ENCODE measurements at regions not wholly inside any gene's neighbourhood (a gene's known extent, or its start where the extent isn't known, plus 50 kb on each side); places are given as distances from the start of the nearest gene placed in this dataset.
"Not testable (repeated sequence)": the region's sequence is repeated elsewhere in the genome, so short reads cannot be mapped to it uniquely, and the experiment has no call there.

GRCh38 chr5:174644923-174645322, 79.5 kb upstream of the MSX2 start:
- no peak overlapping the region for H3K27ac Mint-ChIP-seq
- H3K36me3 Mint-ChIP-seq, result no peaks in the 10 kb centered on the region
- peaks cover 2 to 8% (median 5%) of the 10 kb centered on the region in 3 donors for H3K27me3 Mint-ChIP-seq (ENCODE audit: low read depth in 3 of 3)
- DNase-seq, result no peak
- peaks cover 0 to 3% (median 0%) of the 10 kb centered on the region in 6 donors for H3K9me3 Mint-ChIP-seq
- no peaks in the 10 kb centered on the region for H3K4me1 Mint-ChIP-seq
- H3K4me3 Mint-ChIP-seq, result no peak overlapping the region

- Mint-ChIP-seq H3K9me3 (peaks cover 0 to 3% (median 0%) of the 10 kb centered on the region in 6 donors), H3K27ac (no peak overlapping the region), H3K4me3 (no peak overlapping the region), H3K4me1 (no peaks in the 10 kb centered on the region), H3K27me3 (ENCODE audit: low read depth in 3 of 3) (peaks cover 2 to 8% (median 5%) of the 10 kb centered on the region in 3 donors), H3K36me3 (no peaks in the 10 kb centered on the region)
- DNase-seq, result no peak
Measured at GRCh38 chr5:174645677-174646076, 78.7 kb upstream of the MSX2 start.

GRCh38 chr5:174648618-174649017, 75.8 kb upstream of the MSX2 start:
- not testable (repeated sequence) for DNase-seq; H3K27ac Mint-ChIP-seq; H3K9me3 Mint-ChIP-seq; H3K4me3 Mint-ChIP-seq; H3K36me3 Mint-ChIP-seq; H3K27me3 Mint-ChIP-seq (ENCODE audit: low read depth in 3 of 3); H3K4me1 Mint-ChIP-seq

GRCh38 chr5:174649391-174649790, 75.0 kb upstream of the MSX2 start:
- peaks cover 0 to 7% (median 0%) of the 10 kb centered on the region in 6 donors for H3K9me3 Mint-ChIP-seq
- H3K27ac Mint-ChIP-seq, result no peak overlapping the region
- H3K27me3 Mint-ChIP-seq (ENCODE audit: low read depth in 3 of 3), result peaks cover 0 to 5% (median 3%) of the 10 kb centered on the region in 3 donors
- DNase-seq, result no peak
- H3K4me3 Mint-ChIP-seq, result no peak overlapping the region
- no peaks in the 10 kb centered on the region for H3K36me3 Mint-ChIP-seq
- no peaks in the 10 kb centered on the region for H3K4me1 Mint-ChIP-seq

GRCh38 chr5:174654442-174654841, 69.9 kb upstream of the MSX2 start:
- Mint-ChIP-seq H3K27me3 (ENCODE audit: low read depth in 3 of 3) (peaks cover 0 to 2% (median under 1%) of the 10 kb centered on the region in 3 donors), H3K9me3 (peaks cover 0 to 4% (median 0%) of the 10 kb centered on the region in 6 donors), H3K27ac (no peak overlapping the region), H3K36me3 (no peaks in the 10 kb centered on the region), H3K4me1 (no peaks in the 10 kb centered on the region), H3K4me3 (no peak overlapping the region)
- DNase-seq, result no peak

- H3K9me3 Mint-ChIP-seq, result peaks cover 0 to 4% (median 0%) of the 10 kb centered on the region in 6 donors
- no peak overlapping the region for H3K27ac Mint-ChIP-seq
- peaks cover 0 to 2% (median 0%) of the 10 kb centered on the region in 3 donors for H3K27me3 Mint-ChIP-seq (ENCODE audit: low read depth in 3 of 3)
- H3K4me3 Mint-ChIP-seq, result no peak overlapping the region
- no peaks in the 10 kb centered on the region for H3K4me1 Mint-ChIP-seq
- no peaks in the 10 kb centered on the region for H3K36me3 Mint-ChIP-seq
- DNase-seq, result no peak
Measured at GRCh38 chr5:174655351-174655750, 69.0 kb upstream of the MSX2 start.

- no peak overlapping the region for H3K27ac Mint-ChIP-seq
- H3K9me3 Mint-ChIP-seq, result peaks cover 0 to 8% (median 4%) of the 10 kb centered on the region in 6 donors
- no peak for DNase-seq
- no peak overlapping the region for H3K4me3 Mint-ChIP-seq
- H3K4me1 Mint-ChIP-seq, result no peaks in the 10 kb centered on the region
- no peaks in the 10 kb centered on the region for H3K36me3 Mint-ChIP-seq
- peaks cover 0 to 7% (median 0%) of the 10 kb centered on the region in 3 donors for H3K27me3 Mint-ChIP-seq (ENCODE audit: low read depth in 3 of 3)
Measured at GRCh38 chr5:174664180-174664850, 60.1 kb upstream of the MSX2 start.

GRCh38 chr5:174665347-174665746, 59.0 kb upstream of the MSX2 start:
- Mint-ChIP-seq H3K27ac (no peak overlapping the region), H3K36me3 (no peaks in the 10 kb centered on the region), H3K4me3 (no peak overlapping the region), H3K4me1 (no peaks in the 10 kb centered on the region), H3K9me3 (peaks cover 0 to 9% (median 5%) of the 10 kb centered on the region in 6 donors), H3K27me3 (ENCODE audit: low read depth in 3 of 3) (peaks cover 0 to 7% (median 0%) of the 10 kb centered on the region in 3 donors)
- no peak for DNase-seq

- Mint-ChIP-seq H3K27ac (no peak overlapping the region), H3K4me3 (no peak overlapping the region)
Measured at GRCh38 chr5:174667526-174667925, 56.9 kb upstream of the MSX2 start.

GRCh38 chr5:174668349-174668748, 56.0 kb upstream of the MSX2 start:
- Mint-ChIP-seq H3K4me1 (no peaks in the 10 kb centered on the region), H3K36me3 (no peaks in the 10 kb centered on the region), H3K27ac (no peak overlapping the region), H3K9me3 (peaks cover 0 to 11% (median 5%) of the 10 kb centered on the region in 6 donors), H3K4me3 (no peak overlapping the region), H3K27me3 (ENCODE audit: low read depth in 3 of 3) (peaks cover 0 to 8% (median 2%) of the 10 kb centered on the region in 3 donors)
- DNase-seq, result no peak

More at GRCh38 chr5:174667526-174667925, 56.9 kb upstream of the MSX2 start:
- H3K4me1 Mint-ChIP-seq, result no peaks in the 10 kb centered on the region
- H3K36me3 Mint-ChIP-seq, result no peaks in the 10 kb centered on the region
- peaks cover 0 to 8% (median 2%) of the 10 kb centered on the region in 3 donors for H3K27me3 Mint-ChIP-seq (ENCODE audit: low read depth in 3 of 3)
- peaks cover 0 to 9% (median 5%) of the 10 kb centered on the region in 6 donors for H3K9me3 Mint-ChIP-seq
- DNase-seq, result no peak

Measured in immature natural killer cell (primary cell).